Thoracic aorta (tissue), 2 donors: ENCODE measurements at regions not wholly inside any gene's neighbourhood (a gene's known extent, or its start where the extent isn't known, plus 50 kb on each side); places are given as distances from the start of the nearest gene placed in this dataset.

ENCODE experiments used
- ATAC-seq: fragments of 150-250 bp; one replicate; pipeline ENCODE4 v1.8.0; 2017; ENCODE audit warnings: low read depth; ENCODE audit not compliant: insufficient number of reproducible peaks, low FRiP score
- DNase-seq: peaks from one replicate; pipeline ENCODE4 v3.0.0-alpha.2; 2020; ENCODE audit warnings: low spot score
- H3K27ac ChIP-seq, 2 donors: fragments of 200-600 bp; sonication (generic); 1 replicate in 1 of 2; 2 replicates in 1 of 2; pipeline ENCODE4 v1.5.1; 2016; ENCODE audit warnings: mild to moderate bottlenecking in 2 of 2, moderate library complexity in 2 of 2
- H3K27me3 ChIP-seq: fragments of 200-600 bp; sonication (generic); replicated peaks from 2 replicates; pipeline ENCODE4 v1.6.0; 2016; ENCODE audit warnings: mild to moderate bottlenecking; ENCODE audit not compliant: insufficient read depth
- H3K36me3 ChIP-seq: fragments of 200-600 bp; sonication (generic); one replicate; pipeline ENCODE4 v1.5.1; 2016
- H3K4me1 ChIP-seq, 2 donors: fragments of 200-600 bp; sonication (generic); 1 replicate in 1 of 2; 2 replicates in 1 of 2; pipeline versions ENCODE4 v1.5.1 to v1.6.0; 2016; ENCODE audit warnings: low read depth in 2 of 2, mild to moderate bottlenecking in 1 of 2; ENCODE audit not compliant: control insufficient read depth in 1 of 2
- H3K4me3 ChIP-seq: fragments of 200-600 bp; sonication (generic); 2 replicates; pipeline ENCODE4 v1.5.1; 2016; ENCODE audit warnings: mild to moderate bottlenecking
- H3K9me3 ChIP-seq: fragments of 200-600 bp; sonication (generic); 2 replicates; pipeline ENCODE4 v1.5.1; 2016
- CTCF ChIP-seq: fragments of 200-600 bp; sonication (generic); IDR thresholded peaks from one replicate; pipeline ENCODE4 v1.5.1; 2019; ENCODE audit warnings: antibody characterized with exemption

GRCh38 chr21:15282665-15283064 lies 217.9 kb upstream of the NRIP1 start:
- DNase-seq (no peak), ATAC-seq (no peak)
- Histone ChIP-seq H3K4me1 (no peaks in the 10 kb centered on the region), H3K27ac (no peak overlapping the region), H3K36me3 (no peaks in the 10 kb centered on the region), H3K27me3 (no peaks in the 10 kb centered on the region), H3K4me3 (no peak overlapping the region), H3K9me3 (no peaks in the 10 kb centered on the region)
- no peak for TF ChIP-seq CTCF

GRCh38 chr21:15283138-15283537 lies 218.3 kb upstream of the NRIP1 start:
- H3K4me1 ChIP-seq, result no peaks in the 10 kb centered on the region
- no peaks in the 10 kb centered on the region for H3K9me3 ChIP-seq
- no peaks in the 10 kb centered on the region for H3K36me3 ChIP-seq
- no peaks in the 10 kb centered on the region for H3K27me3 ChIP-seq
- no peak overlapping the region for H3K27ac ChIP-seq
- H3K4me3 ChIP-seq, result no peak overlapping the region
- DNase-seq (no peak), ATAC-seq (no peak)
- TF ChIP-seq CTCF, result no peak

- H3K27ac ChIP-seq, result no peak overlapping the region
- H3K4me3 ChIP-seq, result no peak overlapping the region
- no peak for ATAC-seq
- H3K4me1 ChIP-seq, result no peaks in the 10 kb centered on the region
- no peaks in the 10 kb centered on the region for H3K9me3 ChIP-seq
- no peaks in the 10 kb centered on the region for H3K36me3 ChIP-seq
- no peak for DNase-seq
- no peak for TF ChIP-seq CTCF
- no peaks in the 10 kb centered on the region for H3K27me3 ChIP-seq
Measured at GRCh38 chr21:15283789-15284188, 219.0 kb upstream of the NRIP1 start.

- H3K36me3 ChIP-seq, result no peaks in the 10 kb centered on the region
- DNase-seq (no peak), ATAC-seq (no peak)
- no peaks in the 10 kb centered on the region for H3K27me3 ChIP-seq
- no peaks in the 10 kb centered on the region for H3K4me1 ChIP-seq
- no peak overlapping the region for H3K4me3 ChIP-seq
- no peak overlapping the region for H3K27ac ChIP-seq
- H3K9me3 ChIP-seq, result no peaks in the 10 kb centered on the region
- no peak for TF ChIP-seq CTCF
Measured at GRCh38 chr21:15285556-15285955, 220.8 kb upstream of the NRIP1 start.

- no peak for ATAC-seq
- Histone ChIP-seq H3K27ac (no peak overlapping the region), H3K36me3 (no peaks in the 10 kb centered on the region), H3K4me3 (no peak overlapping the region), H3K9me3 (no peaks in the 10 kb centered on the region), H3K4me1 (no peaks in the 10 kb centered on the region), H3K27me3 (no peaks in the 10 kb centered on the region)
- DNase-seq, result no peak
- TF ChIP-seq CTCF, result no peak
Measured at GRCh38 chr21:15289246-15289645, 224.4 kb upstream of the NRIP1 start.
